ENCODE measurements at regions not wholly inside any gene's neighbourhood (a gene's known extent, or its start where the extent isn't known, plus 50 kb on each side); places are given as distances from the start of the nearest gene placed in this dataset.

GRCh38 chrX:10079231-10079630, 77.5 kb upstream of the CLCN4 start:
- no peak for DNase-seq (ENCODE audit: low read depth in 2 of 2)

GRCh38 chrX:10083809-10084208, 73.0 kb upstream of the CLCN4 start:
- no peak for DNase-seq (ENCODE audit: low read depth in 2 of 2)

GRCh38 chrX:10085223-10085622, 71.6 kb upstream of the CLCN4 start:
- no peak for DNase-seq (ENCODE audit: low read depth in 2 of 2)

- DNase-seq (ENCODE audit: low read depth in 2 of 2) = no peak
Observed at GRCh38 chrX:10086676-10087075, 70.1 kb upstream of the CLCN4 start.

- DNase-seq (ENCODE audit: low read depth in 2 of 2) = no peak
Observed at GRCh38 chrX:10087391-10087790, 69.4 kb upstream of the CLCN4 start.

GRCh38 chrX:10089378-10089795, 67.4 kb upstream of the CLCN4 start:
- DNase-seq (ENCODE audit: low read depth in 2 of 2) = no peak

- DNase-seq (ENCODE audit: low read depth in 2 of 2) = no peak
Observed at GRCh38 chrX:10090319-10090718, 66.5 kb upstream of the CLCN4 start.

- no peak for DNase-seq (ENCODE audit: low read depth in 2 of 2)
Observed at GRCh38 chrX:10095246-10095645, 61.5 kb upstream of the CLCN4 start.

- DNase-seq (ENCODE audit: low read depth in 2 of 2) = no peak
Observed at GRCh38 chrX:10095698-10096432, 60.9 kb upstream of the CLCN4 start.

- peak in 1 of 2 donors; percentile 39 for DNase-seq (ENCODE audit: low read depth in 2 of 2)
Observed at GRCh38 chrX:10098270-10098713, 58.5 kb upstream of the CLCN4 start.

- no peak for DNase-seq (ENCODE audit: low read depth in 2 of 2)
Observed at GRCh38 chrX:10099411-10099810, 57.4 kb upstream of the CLCN4 start.

GRCh38 chrX:10101269-10101668, 55.5 kb upstream of the CLCN4 start:
- no peak for DNase-seq (ENCODE audit: low read depth in 2 of 2)

GRCh38 chrX:10102046-10102704, 54.6 kb upstream of the CLCN4 start:
- no peak for DNase-seq (ENCODE audit: low read depth in 2 of 2)

GRCh38 chrX:10103023-10103422, 53.8 kb upstream of the CLCN4 start:
- DNase-seq (ENCODE audit: low read depth in 2 of 2) = no peak

- DNase-seq (ENCODE audit: low read depth in 2 of 2) = no peak
Observed at GRCh38 chrX:10104958-10105658, 51.7 kb upstream of the CLCN4 start.

GRCh38 chrX:10106806-10107205, 50.0 kb upstream of the CLCN4 start:
- no peak for DNase-seq (ENCODE audit: low read depth in 2 of 2)
